C4-2B (cell line): ENCODE measurements at regions not wholly inside any gene's neighbourhood (a gene's known extent, or its start where the extent isn't known, plus 50 kb on each side); places are given as distances from the start of the nearest gene placed in this dataset.

ENCODE experiments used
- CTCF ChIP-seq: fragments of 450-650 bp; conservative IDR thresholded peaks from 2 replicates; pipeline ENCODE4 v1.5.1; 2017; ENCODE audit warnings: mild to moderate bottlenecking
- ZFX ChIP-seq: fragments of 450-650 bp; IDR thresholded peaks from 2 replicates; pipeline ENCODE4 v1.6.1; 2017

- no peak for TF ChIP-seq CTCF
- TF ChIP-seq ZFX = no peak
Measured at GRCh38 chr13:34638897-34639296, 303.2 kb upstream of the NBEA start.
